ENCODE measurements at regions not wholly inside any gene's neighbourhood (a gene's known extent, or its start where the extent isn't known, plus 50 kb on each side); places are given as distances from the start of the nearest gene placed in this dataset.

- Histone ChIP-seq H3K36me3 (ENCODE audit: control insufficient read depth, low read length) (no peaks in the 10 kb centered on the region), H3K4me1 (ENCODE audit: control insufficient read depth, low read length) (no peaks in the 10 kb centered on the region), H3K9me3 (ENCODE audit: control insufficient read depth, insufficient read depth, low read length) (no peaks in the 10 kb centered on the region), H4K20me1 (ENCODE audit: control insufficient read depth, insufficient read depth, low read depth, low read length) (no peaks in the 10 kb centered on the region), H3F3A (ENCODE audit: control insufficient read depth, insufficient read depth) (no peaks in the 10 kb centered on the region), H3K79me2 (ENCODE audit: control insufficient read depth, low read length) (no peaks in the 10 kb centered on the region), H3K27ac (ENCODE audit: low read depth, low read length) (no peak overlapping the region), H3K27me3 (ENCODE audit: control insufficient read depth, low read length) (no peaks in the 10 kb centered on the region), H3K9me2 (replicated peaks; ENCODE audit: control insufficient read depth, low read length) (no peaks in the 10 kb centered on the region), H3K4me3 (ENCODE audit: low read length) (no peak overlapping the region), H3K4me2 (ENCODE audit: low read length) (no peak overlapping the region)
- TF ChIP-seq EZH2phosphoT487 (IDR thresholded peaks at IDR 0.05; ENCODE audit: borderline replicate concordance, low read length) (no peak), CTCF (IDR thresholded peaks at IDR 0.05; ENCODE audit: low read depth, low read length, poor library complexity, severe bottlenecking) (no peak)
These were observed 325.9 kb upstream of the TBL1XR1 start for GRCh38 chr3:177523067-177523675.

GRCh38 chr3:177523872-177524438, 326.7 kb upstream of the TBL1XR1 start:
- Histone ChIP-seq H3K27me3 (ENCODE audit: control insufficient read depth, low read length) (no peaks in the 10 kb centered on the region), H3F3A (ENCODE audit: control insufficient read depth, insufficient read depth) (no peaks in the 10 kb centered on the region), H3K79me2 (ENCODE audit: control insufficient read depth, low read length) (no peaks in the 10 kb centered on the region), H3K9me3 (ENCODE audit: control insufficient read depth, insufficient read depth, low read length) (no peaks in the 10 kb centered on the region), H3K27ac (ENCODE audit: low read depth, low read length) (no peak overlapping the region), H3K9me2 (replicated peaks; ENCODE audit: control insufficient read depth, low read length) (no peaks in the 10 kb centered on the region), H4K20me1 (ENCODE audit: control insufficient read depth, insufficient read depth, low read depth, low read length) (no peaks in the 10 kb centered on the region), H3K4me1 (ENCODE audit: control insufficient read depth, low read length) (no peaks in the 10 kb centered on the region), H3K4me2 (ENCODE audit: low read length) (no peak overlapping the region), H3K4me3 (ENCODE audit: low read length) (no peak overlapping the region), H3K36me3 (ENCODE audit: control insufficient read depth, low read length) (no peaks in the 10 kb centered on the region)
- TF ChIP-seq CTCF (IDR thresholded peaks at IDR 0.05; ENCODE audit: low read depth, low read length, poor library complexity, severe bottlenecking) (no peak), EZH2phosphoT487 (IDR thresholded peaks at IDR 0.05; ENCODE audit: borderline replicate concordance, low read length) (no peak)

GRCh38 chr3:177524742-177525141, 327.5 kb upstream of the TBL1XR1 start:
- Histone ChIP-seq H3K4me2 (ENCODE audit: low read length) (no peak overlapping the region), H3K79me2 (ENCODE audit: control insufficient read depth, low read length) (no peaks in the 10 kb centered on the region), H3K27ac (ENCODE audit: low read depth, low read length) (no peak overlapping the region), H3K9me3 (ENCODE audit: control insufficient read depth, insufficient read depth, low read length) (no peaks in the 10 kb centered on the region), H3K36me3 (ENCODE audit: control insufficient read depth, low read length) (no peaks in the 10 kb centered on the region), H3K4me1 (ENCODE audit: control insufficient read depth, low read length) (no peaks in the 10 kb centered on the region), H3K4me3 (ENCODE audit: low read length) (no peak overlapping the region), H3K9me2 (replicated peaks; ENCODE audit: control insufficient read depth, low read length) (no peaks in the 10 kb centered on the region), H3F3A (ENCODE audit: control insufficient read depth, insufficient read depth) (no peaks in the 10 kb centered on the region), H4K20me1 (ENCODE audit: control insufficient read depth, insufficient read depth, low read depth, low read length) (no peaks in the 10 kb centered on the region), H3K27me3 (ENCODE audit: control insufficient read depth, low read length) (no peaks in the 10 kb centered on the region)
- no peak for TF ChIP-seq EZH2phosphoT487 (IDR thresholded peaks at IDR 0.05; ENCODE audit: borderline replicate concordance, low read length)
- TF ChIP-seq CTCF (IDR thresholded peaks at IDR 0.05; ENCODE audit: low read depth, low read length, poor library complexity, severe bottlenecking): no peak
